AG04449 (cell line): ENCODE measurements at regions not wholly inside any gene's neighbourhood (a gene's known extent, or its start where the extent isn't known, plus 50 kb on each side); places are given as distances from the start of the nearest gene placed in this dataset.

Experiments used
- CTCF ChIA-PET: fragments of 350-600 bp; formaldehyde crosslinking; extraction: SDS; loops from one replicate; lab custom pipeline; 2021; ENCODE audit warnings: antibody characterized with exemption; lab: Yijun Ruan, JAX
- POLR2A ChIA-PET: fragments of 400-600, 350-600 bp; formaldehyde crosslinking; extraction: SDS; loops from one replicate; lab custom pipeline; 2020; ENCODE audit warnings: antibody characterized with exemption, inconsistent platforms; lab: Yijun Ruan, JAX
- DNase-seq: peaks from one replicate; pipeline ENCODE4 v3.0.0-alpha.2; 2010; ENCODE audit warnings: low read depth, low spot score
- H3K4me3 ChIP-seq: 2 replicates; pipeline ENCODE4 v1.5.1; 2011; ENCODE audit warnings: low read depth, mild to moderate bottlenecking, control low read depth, low read length
- TF ChIP-seq, protein P1 (sequence below): IDR thresholded peaks from one replicate; pipeline ENCODE4 v1.5.1; 2011; ENCODE audit warnings: mild to moderate bottlenecking, moderate library complexity, low read length, control low read depth, inconsistent platforms; ENCODE audit not compliant: insufficient read depth; ENCODE audit errors: missing control alignments

GRCh38 chr2:153551698-153552097 is 73.1 kb upstream of the RPRM start:
- DNase-seq = no peak
- H3K4me3 ChIP-seq = no peak overlapping the region
- CTCF ChIA-PET = no interaction called here
- POLR2A ChIA-PET = no interaction called here
- TF ChIP-seq, protein P1, sequence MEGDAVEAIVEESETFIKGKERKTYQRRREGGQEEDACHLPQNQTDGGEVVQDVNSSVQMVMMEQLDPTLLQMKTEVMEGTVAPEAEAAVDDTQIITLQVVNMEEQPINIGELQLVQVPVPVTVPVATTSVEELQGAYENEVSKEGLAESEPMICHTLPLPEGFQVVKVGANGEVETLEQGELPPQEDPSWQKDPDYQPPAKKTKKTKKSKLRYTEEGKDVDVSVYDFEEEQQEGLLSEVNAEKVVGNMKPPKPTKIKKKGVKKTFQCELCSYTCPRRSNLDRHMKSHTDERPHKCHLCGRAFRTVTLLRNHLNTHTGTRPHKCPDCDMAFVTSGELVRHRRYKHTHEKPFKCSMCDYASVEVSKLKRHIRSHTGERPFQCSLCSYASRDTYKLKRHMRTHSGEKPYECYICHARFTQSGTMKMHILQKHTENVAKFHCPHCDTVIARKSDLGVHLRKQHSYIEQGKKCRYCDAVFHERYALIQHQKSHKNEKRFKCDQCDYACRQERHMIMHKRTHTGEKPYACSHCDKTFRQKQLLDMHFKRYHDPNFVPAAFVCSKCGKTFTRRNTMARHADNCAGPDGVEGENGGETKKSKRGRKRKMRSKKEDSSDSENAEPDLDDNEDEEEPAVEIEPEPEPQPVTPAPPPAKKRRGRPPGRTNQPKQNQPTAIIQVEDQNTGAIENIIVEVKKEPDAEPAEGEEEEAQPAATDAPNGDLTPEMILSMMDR = no peak

- no peak for DNase-seq
- no peak overlapping the region for H3K4me3 ChIP-seq
- ChIA-PET CTCF (no interaction called here), POLR2A (no interaction called here)
- TF ChIP-seq, protein P1 = no peak
Measured at GRCh38 chr2:153557211-153557610, 78.6 kb upstream of the RPRM start.

GRCh38 chr2:153557714-153558113 is 79.2 kb upstream of the RPRM start:
- TF ChIP-seq, protein P1 = no peak
- CTCF ChIA-PET = no interaction called here
- POLR2A ChIA-PET = no interaction called here
- no peak overlapping the region for H3K4me3 ChIP-seq
- DNase-seq = no peak

DNA sequence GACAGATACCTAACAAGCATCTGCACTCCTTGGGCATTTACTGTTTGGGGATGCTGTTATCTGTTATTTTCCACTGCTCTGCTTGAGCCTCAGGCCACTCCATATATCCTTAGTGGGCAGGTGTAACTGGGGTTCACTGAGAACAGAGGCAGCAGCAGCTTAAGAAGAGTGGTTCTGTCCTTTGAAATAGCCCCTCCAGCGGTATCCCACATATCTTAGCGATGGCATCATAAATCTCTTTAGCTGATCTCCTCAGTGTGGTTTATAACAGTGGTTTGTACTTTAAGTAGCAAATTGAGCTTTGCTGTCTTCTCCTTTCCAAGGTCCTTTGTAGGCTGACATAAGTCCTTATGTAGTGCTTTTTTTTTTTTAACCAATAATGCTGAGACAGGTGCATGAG is 79.7 kb upstream of the RPRM start:
- DNase-seq = no peak
- CTCF ChIA-PET = no interaction called here
- POLR2A ChIA-PET = no interaction called here
- TF ChIP-seq, protein P1 = no peak
- no peak overlapping the region for H3K4me3 ChIP-seq

DNA sequence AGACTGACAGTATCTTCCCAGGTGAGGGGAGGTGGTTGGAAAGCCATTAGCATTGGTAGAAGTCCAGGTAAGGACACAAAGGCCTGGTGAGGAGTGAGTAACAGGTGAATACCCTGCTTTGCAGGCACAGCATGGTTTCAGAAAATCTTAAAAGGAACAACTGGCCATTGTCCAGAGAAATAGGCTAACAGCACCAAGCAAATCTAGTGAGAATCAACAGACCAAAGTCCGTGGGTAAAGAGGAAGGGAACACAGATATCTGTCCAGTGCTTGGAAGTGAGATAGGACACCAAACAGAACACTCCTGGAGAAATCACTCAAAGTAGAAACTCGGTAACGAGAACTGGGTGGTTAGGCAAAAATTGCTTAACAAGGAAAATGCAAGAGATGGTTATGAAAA is 88.8 kb upstream of the RPRM start:
- no peak overlapping the region for H3K4me3 ChIP-seq
- CTCF ChIA-PET = no interaction called here
- DNase-seq = no peak
- POLR2A ChIA-PET = no interaction called here
- TF ChIP-seq, protein P1 = no peak

DNA sequence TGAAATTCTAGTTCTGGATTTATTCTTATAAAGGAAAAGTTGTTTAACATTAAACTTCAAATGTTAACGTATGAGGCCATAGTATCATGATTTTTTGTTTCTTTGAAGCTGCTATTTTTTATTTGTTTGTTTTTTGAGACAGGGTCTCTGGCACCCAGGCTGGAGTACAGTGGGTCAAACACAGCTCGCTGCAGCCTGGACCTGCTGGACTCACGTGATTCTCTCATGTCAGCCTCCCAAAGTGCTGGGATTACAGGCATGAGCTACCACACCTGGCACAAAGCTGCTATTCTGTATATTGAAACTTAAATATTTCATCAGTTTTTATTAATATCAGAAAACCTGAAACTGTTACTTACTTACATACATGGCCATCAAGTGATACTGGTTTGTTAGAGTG is 89.5 kb upstream of the RPRM start:
- H3K4me3 ChIP-seq = no peak overlapping the region
- TF ChIP-seq, protein P1 = no peak
- ChIA-PET CTCF (no interaction called here), POLR2A (no interaction called here)
- no peak for DNase-seq
